HCT116 (cell line): ENCODE measurements at regions not wholly inside any gene's neighbourhood (a gene's known extent, or its start where the extent isn't known, plus 50 kb on each side); places are given as distances from the start of the nearest gene placed in this dataset.

ENCODE experiments used
- ATAC-seq: fragments of 200-7000 bp; cut with Tn5 transposase; 2 replicates; pipeline ENCODE4 v1.9.1; 2020; ENCODE audit warnings: mild to moderate bottlenecking, moderate library complexity
- BruUV-seq: library from RNA; stranded (reverse); fragments of 400-500 nt; replicated peaks from 2 replicates; lab custom pipeline; 2021; lab: Mats Ljungman, UMichigan
- CTCF ChIA-PET: fragments of 300-600 bp; sonication (Branson Sonifier 250); formaldehyde crosslinking; loops from one replicate; lab custom pipeline; 2021; ENCODE audit warnings: antibody characterized with exemption; lab: Charles Lee
- POLR2A ChIA-PET: fragments of 300-600, 350-600 bp; sonication (Branson Sonifier 250); formaldehyde crosslinking; loops from one replicate; lab custom pipeline; 2021; ENCODE audit warnings: antibody characterized with exemption; lab: Charles Lee
- RAD21 ChIA-PET, 2 experiments: fragments of 300-600 bp; sonication (Branson Sonifier 250); formaldehyde crosslinking; loops; one replicate each; lab custom pipeline; 2023; ENCODE audit warnings: low total read pairs in 2 of 2; ENCODE audit not compliant: uncharacterized antibody in 2 of 2, unreplicated experiment in 2 of 2, low non-redundant PET in 1 of 2; lab: Charles Lee
- DNase-seq: peaks from one replicate; pipeline ENCODE4 v3.0.0-alpha.2; 2010; ENCODE audit warnings: low read depth, low spot score
- H2AFZ ChIP-seq: fragments of 200-600 bp; shearing (Covaris generic), sonication (generic); 2 replicates; pipeline ENCODE4 v1.6.1; 2017; ENCODE audit warnings: low read depth, mixed run types, mixed read lengths, antibody characterized with exemption, low read length; ENCODE audit not compliant: poor library complexity, severe bottlenecking
- H3K27ac ChIP-seq: 2 replicates; pipeline ENCODE4 v1.5.1; 2012; ENCODE audit warnings: low read depth, low read length
- H3K27me3 ChIP-seq: fragments of 200-600 bp; sonication (generic); 2 replicates; pipeline ENCODE4 v1.6.1; 2016; ENCODE audit warnings: mixed run types, low read length, mixed read lengths; ENCODE audit not compliant: insufficient read depth
- H3K36me3 ChIP-seq, 2 experiments: fragments of 200-500 bp in 1 of 2; fragments of 200-600 bp in 1 of 2; sonication (Bioruptor generic) in 1 of 2; sonication (generic) in 1 of 2; 2 replicates each; pipeline versions ENCODE4 v1.5.1 to v1.6.1; 2014 to 2016; ENCODE audit warnings: low read length in 2 of 2, inconsistent platforms in 1 of 2, mixed read lengths in 1 of 2, mixed run types in 1 of 2; ENCODE audit not compliant: insufficient read depth in 2 of 2, control insufficient read depth in 1 of 2
- H3K4me1 ChIP-seq, 2 experiments: fragments of 200-600 bp in 1 of 2; sonication (generic) in 1 of 2; 2 replicates each; pipeline versions ENCODE4 v1.5.1 to v1.6.1; 2012 to 2017; ENCODE audit warnings: low read length in 2 of 2, inconsistent platforms in 1 of 2, mild to moderate bottlenecking in 1 of 2, mixed read lengths in 1 of 2, mixed run types in 1 of 2, moderate library complexity in 1 of 2; ENCODE audit not compliant: insufficient read depth in 2 of 2, control insufficient read depth in 1 of 2
- H3K4me2 ChIP-seq: fragments of 200-600 bp; sonication (generic); 2 replicates; pipeline ENCODE4 v1.6.1; 2017; ENCODE audit warnings: mixed run types, low read length, mixed read lengths
- H3K4me3 ChIP-seq, 2 experiments: fragments of 200-600 bp in 1 of 2; sonication (generic) in 1 of 2; replicated peaks in 1 of 2; 2 replicates each; pipeline ENCODE4 v1.5.1; 2011 to 2016; ENCODE audit warnings: low read length in 2 of 2, control low read depth in 1 of 2, low read depth in 1 of 2, mild to moderate bottlenecking in 1 of 2, mixed read lengths in 1 of 2, mixed run types in 1 of 2
- H3K79me2 ChIP-seq: fragments of 200-600 bp; sonication (generic); 2 replicates; pipeline ENCODE4 v1.6.1; 2017; ENCODE audit warnings: mild to moderate bottlenecking, mixed run types, low read length, moderate library complexity, mixed read lengths; ENCODE audit not compliant: insufficient read depth
- H3K9ac ChIP-seq: fragments of 200-600 bp; sonication (generic); 2 replicates; pipeline ENCODE4 v1.6.1; 2016; ENCODE audit warnings: low read length, mixed read lengths
- H3K9me2 ChIP-seq: fragments of 200-600 bp; sonication (generic), shearing (Covaris generic); 2 replicates; pipeline ENCODE4 v1.6.1; 2017; ENCODE audit warnings: mixed run types, mild to moderate bottlenecking, moderate library complexity; ENCODE audit not compliant: insufficient read depth
- H3K9me3 ChIP-seq, 2 experiments: fragments of 200-500 bp in 1 of 2; fragments of 200-600 bp in 1 of 2; sonication (Bioruptor generic) in 1 of 2; sonication (generic) in 1 of 2; 2 replicates each; pipeline ENCODE4 v1.6.1; 2014 to 2017; ENCODE audit warnings: low read length in 2 of 2, mixed read lengths in 2 of 2, inconsistent platforms in 1 of 2, low read depth in 1 of 2, mild to moderate bottlenecking in 1 of 2, mixed run types in 1 of 2, moderate library complexity in 1 of 2; ENCODE audit not compliant: control insufficient read depth in 1 of 2, insufficient read depth in 1 of 2
- H4K20me1 ChIP-seq: fragments of 200-600 bp; sonication (generic), shearing (Covaris generic); 2 replicates; pipeline ENCODE4 v1.6.1; 2017; ENCODE audit warnings: mixed run types, mild to moderate bottlenecking, moderate library complexity; ENCODE audit not compliant: insufficient read depth
- CEBPB ChIP-seq: IDR thresholded peaks from 2 replicates; pipeline ENCODE4 v1.6.1; 2012; ENCODE audit warnings: low read depth
- EZH2phosphoT487 ChIP-seq: fragments of 200-600 bp; IDR thresholded peaks from 2 replicates; pipeline ENCODE4 v1.6.1; 2018; ENCODE audit warnings: antibody characterized with exemption, borderline replicate concordance
- FOSL1 ChIP-seq: IDR thresholded peaks from 2 replicates; pipeline ENCODE4 v1.6.1; 2012; ENCODE audit warnings: low read depth
- JUND ChIP-seq: IDR thresholded peaks from 2 replicates; pipeline ENCODE4 v1.6.1; 2012
- POLR2A ChIP-seq: IDR thresholded peaks from 2 replicates; pipeline ENCODE4 v1.7.0; 2011; ENCODE audit warnings: borderline replicate concordance; ENCODE audit not compliant: insufficient read depth, insufficient read length; ENCODE audit errors: extremely low read depth
- SP1 ChIP-seq: IDR thresholded peaks from 2 replicates; pipeline ENCODE4 v1.6.1; 2012; ENCODE audit warnings: low read depth
- SRF ChIP-seq: IDR thresholded peaks from 2 replicates; pipeline ENCODE4 v1.6.1; 2012; ENCODE audit warnings: low read depth
- YY1 ChIP-seq: IDR thresholded peaks from 2 replicates; pipeline ENCODE4 v1.6.1; 2011; ENCODE audit warnings: low read length, low read depth, moderate library complexity, mild to moderate bottlenecking; ENCODE audit not compliant: insufficient replicate concordance; ENCODE audit errors: extremely low read depth
- ZFX ChIP-seq: fragments of 450-650 bp; IDR thresholded peaks from 2 replicates; pipeline ENCODE4 v1.6.1; 2017
- ZNF274 ChIP-seq: fragments of 200-500 bp; sonication (Bioruptor generic); IDR thresholded peaks from 2 replicates; pipeline ENCODE4 v1.6.1; 2014; ENCODE audit warnings: mild to moderate bottlenecking, low read depth, low read length, inconsistent platforms
- intact Hi-C: fragments of 100-400 bp; cut with micrococcal nuclease; formaldehyde crosslinking; loops from 2 replicates; pipeline ENCODE4 v1.10.0; 2022
- TF ChIP-seq, protein P1 (sequence below): IDR thresholded peaks from 2 replicates; pipeline ENCODE4 v1.6.1; 2012

DNA sequence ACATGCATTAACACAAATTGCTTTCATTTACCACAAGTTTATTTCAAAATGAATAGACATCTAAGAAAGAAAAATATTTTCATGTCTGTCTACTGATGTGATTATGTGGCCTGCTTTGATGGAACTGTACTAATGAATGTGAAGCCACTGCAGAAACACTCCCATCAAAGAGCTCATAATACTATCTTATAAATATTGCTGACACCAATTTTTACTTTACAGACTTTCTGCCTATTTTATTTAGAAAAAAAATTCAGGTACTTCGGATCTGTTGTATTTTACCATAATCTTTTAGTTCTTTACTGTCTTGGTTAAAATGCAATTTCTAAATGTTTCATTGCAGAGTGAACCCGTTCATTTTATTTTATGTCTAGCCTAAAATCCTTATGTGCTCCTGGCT lies 281.9 kb downstream of the ICE1 start:
- Histone ChIP-seq H3K4me1 (no peaks in the 10 kb centered on the region), H2AFZ (no peak overlapping the region), H3K36me3 (no peaks in the 10 kb centered on the region), H3K27ac (no peak overlapping the region), H3K79me2 (no peaks in the 10 kb centered on the region), H3K4me3 (no peak overlapping the region)
- BruUV-seq = no TSS peak
- RAD21 ChIA-PET = no interaction called here
- POLR2A ChIA-PET = no interaction called here
- CTCF ChIA-PET = no interaction called here
- no peak for TF ChIP-seq EZH2phosphoT487
- TF ChIP-seq ZFX = no peak
- TF ChIP-seq ZNF274 = no peak
- no peak for TF ChIP-seq YY1
- no peak for TF ChIP-seq POLR2A
- no peak for TF ChIP-seq JUND
- TF ChIP-seq, all 23 proteins: peak for 0
- DNase-seq = no peak
- ATAC-seq = no peak
- no peaks in the 10 kb centered on the region; a peak in 1 of 4 replicates for H3K9me3 ChIP-seq
- peaks cover 6% of the 10 kb centered on the region; the same call in 1 of the 2 replicates for H3K27me3 ChIP-seq
- H3K4me2 ChIP-seq = no peak overlapping the region
- no peak overlapping the region for H3K9ac ChIP-seq
- intact Hi-C loops = no loop called here
- no peaks in the 10 kb centered on the region for H4K20me1 ChIP-seq
- H3K9me2 ChIP-seq = no peaks in the 10 kb centered on the region

DNA sequence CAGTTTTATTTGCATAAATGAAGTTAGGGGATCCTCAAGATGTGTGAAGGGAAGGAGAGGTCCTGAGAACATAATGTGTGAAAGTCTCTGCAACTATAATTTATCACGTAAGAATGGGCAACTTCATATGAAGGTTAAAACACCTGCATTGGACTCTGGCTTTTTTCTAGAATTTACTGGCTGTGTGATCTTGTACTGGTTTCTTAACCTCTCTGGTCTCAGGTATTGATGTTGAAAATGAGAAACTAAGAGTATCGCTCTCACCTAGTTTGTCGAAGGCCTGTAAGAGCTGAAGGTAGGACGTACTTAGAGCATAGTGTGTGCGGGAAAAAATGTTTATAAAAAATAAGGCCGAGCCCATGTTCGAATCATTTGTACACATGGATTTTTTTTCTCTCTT lies 280.5 kb downstream of the ICE1 start:
- Histone ChIP-seq H3K4me3 (no peak overlapping the region), H3K27ac (no peak overlapping the region), H4K20me1 (no peaks in the 10 kb centered on the region), H3K9ac (no peak overlapping the region), H3K79me2 (no peaks in the 10 kb centered on the region), H3K4me1 (no peaks in the 10 kb centered on the region), H3K9me2 (no peaks in the 10 kb centered on the region), H3K27me3 (no peaks in the 10 kb centered on the region), H3K9me3 (no peaks in the 10 kb centered on the region), H3K36me3 (no peaks in the 10 kb centered on the region), H2AFZ (no peak overlapping the region), H3K4me2 (no peak overlapping the region)
- POLR2A ChIA-PET = no interaction called here
- DNase-seq = no peak
- intact Hi-C loops = no loop called here
- CTCF ChIA-PET = no interaction called here
- TF ChIP-seq, protein P1, sequence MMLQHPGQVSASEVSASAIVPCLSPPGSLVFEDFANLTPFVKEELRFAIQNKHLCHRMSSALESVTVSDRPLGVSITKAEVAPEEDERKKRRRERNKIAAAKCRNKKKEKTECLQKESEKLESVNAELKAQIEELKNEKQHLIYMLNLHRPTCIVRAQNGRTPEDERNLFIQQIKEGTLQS = no peak
- no peak for TF ChIP-seq YY1
- no peak for TF ChIP-seq FOSL1
- TF ChIP-seq SP1 = no peak
- no peak for TF ChIP-seq SRF
- no peak for TF ChIP-seq CEBPB
- no peak for ATAC-seq
- BruUV-seq = no TSS peak
- RAD21 ChIA-PET = no interaction called here
